K562 (cell line): ENCODE measurements at regions not wholly inside any gene's neighbourhood (a gene's known extent, or its start where the extent isn't known, plus 50 kb on each side); places are given as distances from the start of the nearest gene placed in this dataset.

ENCODE experiments used
- ATAC-seq: fragments of 200-7000 bp; cut with Tn5 transposase; 3 replicates; pipeline ENCODE4 v1.9.1; 2020; ENCODE audit warnings: moderate library complexity
- BruUV-seq: library from RNA; stranded (reverse); fragments of 400-500 nt; replicated peaks from 2 replicates; lab custom pipeline; 2021; lab: Mats Ljungman, UMichigan
- CTCF ChIA-PET: fragments of 300-600 bp; formaldehyde crosslinking; extraction: SDS; loops from one replicate; lab custom pipeline; 2021; ENCODE audit warnings: low intra/inter-chr PET ratio; lab: Yijun Ruan, JAX
- POLR2A ChIA-PET: fragments of 300-600, 350-650 bp; sonication (Branson Sonifier 250); formaldehyde crosslinking; extraction: SDS; loops from one replicate; lab custom pipeline; 2021; ENCODE audit warnings: antibody characterized with exemption, inconsistent platforms; lab: Yijun Ruan, JAX
- DNase-seq, 4 experiments: peaks; one replicate each; pipeline versions ENCODE4 v3.0.0 to v3.0.0-alpha.2; 2011 to 2018; ENCODE audit warnings: low spot score in 3 of 4, mixed read lengths in 3 of 4; ENCODE audit errors: extremely low read depth in 1 of 4
- FAIRE-seq: peaks from 2 replicates; lab custom pipeline; 2011; peaks lifted over from hg19 to GRCh38; lab: Jason Lieb, UNC
- H2AFZ ChIP-seq: 2 replicates; pipeline ENCODE4 v1.6.0; 2011; ENCODE audit warnings: low read depth, low read length, control low read depth, inconsistent platforms
- H3K27ac ChIP-seq: fragments of 200-600 bp; 3 replicates; pipeline ENCODE4 v1.8.0; 2011; ENCODE audit warnings: low read depth, mild to moderate bottlenecking, control low read depth, inconsistent platforms, low read length, moderate library complexity, mixed read lengths; ENCODE audit errors: extremely low read depth
- H3K27me3 ChIP-seq, 2 experiments: fragments of 300-600 bp in 1 of 2; 2 replicates in 1 of 2; 3 replicates in 1 of 2; pipeline versions ENCODE4 v1.6.0 to v1.8.0; 2011; ENCODE audit warnings: inconsistent platforms in 2 of 2, low read length in 2 of 2, mild to moderate bottlenecking in 1 of 2, mixed read lengths in 1 of 2, moderate library complexity in 1 of 2; ENCODE audit not compliant: control insufficient read depth in 2 of 2, insufficient read depth in 2 of 2
- H3K36me3 ChIP-seq: fragments of 300-600 bp; 3 replicates; pipeline ENCODE4 v1.8.0; 2011; ENCODE audit warnings: mild to moderate bottlenecking, low read length, inconsistent platforms; ENCODE audit not compliant: control insufficient read depth, insufficient read depth
- H3K4me1 ChIP-seq, 2 experiments: fragments of 200-600 bp in 1 of 2; replicated peaks in 1 of 2; 2 replicates in 1 of 2; 3 replicates in 1 of 2; pipeline versions ENCODE4 v1.5.1 to v1.8.0; 2011; ENCODE audit warnings: inconsistent platforms in 2 of 2, low read length in 2 of 2, mild to moderate bottlenecking in 1 of 2, mixed read lengths in 1 of 2, moderate library complexity in 1 of 2; ENCODE audit not compliant: control insufficient read depth in 2 of 2, insufficient read depth in 2 of 2
- H3K4me2 ChIP-seq: 2 replicates; pipeline ENCODE4 v1.6.1; 2011; ENCODE audit warnings: low read length, control low read depth, inconsistent platforms, mixed read lengths; ENCODE audit not compliant: insufficient read depth
- H3K4me3 ChIP-seq: fragments of 200-600 bp; sonication (generic), shearing (Covaris generic); 2 replicates; pipeline ENCODE4 v1.5.1; 2016; ENCODE audit warnings: control low read depth, inconsistent platforms
- H3K79me2 ChIP-seq: fragments of 200-600 bp; 3 replicates; pipeline ENCODE4 v1.8.0; 2011; ENCODE audit warnings: low read length, inconsistent platforms; ENCODE audit not compliant: control insufficient read depth, insufficient read depth
- H3K9ac ChIP-seq, 2 experiments: 2 replicates each; pipeline versions ENCODE4 v1.6.0 to v1.6.1; 2011; ENCODE audit warnings: low read depth in 2 of 2, low read length in 2 of 2, control low read depth in 1 of 2, inconsistent platforms in 1 of 2, mild to moderate bottlenecking in 1 of 2, mixed read lengths in 1 of 2; ENCODE audit not compliant: insufficient read depth in 1 of 2
- H3K9me1 ChIP-seq: one replicate; pipeline ENCODE4 v1.6.0; 2011; ENCODE audit warnings: inconsistent platforms, mild to moderate bottlenecking, low read length, moderate library complexity; ENCODE audit not compliant: control insufficient read depth, insufficient read depth
- H3K9me3 ChIP-seq: replicated peaks from 2 replicates; pipeline ENCODE4 v1.5.1; 2011; ENCODE audit warnings: low read depth, low read length, inconsistent platforms; ENCODE audit not compliant: control insufficient read depth, insufficient read depth
- H4K20me1 ChIP-seq: replicated peaks from 2 replicates; pipeline ENCODE4 v1.6.1; 2011; ENCODE audit warnings: low read length, inconsistent platforms, mixed read lengths; ENCODE audit not compliant: control insufficient read depth, insufficient read depth
- CGGBP1 ChIP-seq: fragments of 250-450 bp; sonication (Bioruptor Pico); IDR thresholded peaks from 2 replicates; pipeline ENCODE4 v1.9.0; 2021; ENCODE audit warnings: mild to moderate bottlenecking
- CREB3 ChIP-seq: fragments of 450-650 bp; conservative IDR thresholded peaks from 2 replicates; pipeline ENCODE4 v1.6.1; 2016; ENCODE audit warnings: missing genetic modification characterization, low read depth, mild to moderate bottlenecking, missing compliant biosample characterization, moderate library complexity
- CTCFL ChIP-seq: IDR thresholded peaks from 2 replicates; pipeline ENCODE4 v1.6.1; 2011; ENCODE audit warnings: borderline replicate concordance, low read depth, mild to moderate bottlenecking, moderate library complexity, low read length; ENCODE audit not compliant: insufficient read depth, poor library complexity, severe bottlenecking
- ID3 ChIP-seq, 2 experiments: fragments of 250-450 bp in 1 of 2; fragments of 450-650 bp in 1 of 2; sonication (Bioruptor Pico) in 1 of 2; IDR thresholded peaks; 2 replicates each; pipeline versions ENCODE4 v1.6.1 to v1.8.0; 2016 to 2021; ENCODE audit warnings: mild to moderate bottlenecking in 2 of 2, moderate library complexity in 2 of 2, missing compliant biosample characterization in 1 of 2, missing genetic modification characterization in 1 of 2
- NFYB ChIP-seq: IDR thresholded peaks from 2 replicates; pipeline ENCODE4 v1.6.1; 2011; ENCODE audit warnings: mild to moderate bottlenecking, moderate library complexity; ENCODE audit not compliant: insufficient read length; ENCODE audit errors: extremely low read depth
- RBM15 ChIP-seq: fragments of 200-400 bp; formaldehyde crosslinking; IDR thresholded peaks from 2 replicates; pipeline ENCODE4 v1.6.1; 2018; ENCODE audit warnings: mild to moderate bottlenecking, low read length, moderate library complexity; ENCODE audit not compliant: insufficient read depth
- RFX7 ChIP-seq: fragments of 250-450 bp; sonication (Bioruptor Pico); IDR thresholded peaks from 2 replicates; pipeline ENCODE4 v1.5.1; 2021; ENCODE audit warnings: mild to moderate bottlenecking
- YY1 ChIP-seq, 3 experiments: IDR thresholded peaks; 2 replicates each; pipeline ENCODE4 v1.6.1; 2011; ENCODE audit warnings: low read length in 2 of 3, mild to moderate bottlenecking in 2 of 3, moderate library complexity in 2 of 3, borderline replicate concordance in 1 of 3, control low read depth in 1 of 3, low read depth in 1 of 3; ENCODE audit not compliant: insufficient read depth in 3 of 3, insufficient replicate concordance in 2 of 3, control insufficient read depth in 1 of 3, insufficient read length in 1 of 3; ENCODE audit errors: extremely low read depth in 1 of 3
- ZBTB1 ChIP-seq: sonication (generic); formaldehyde crosslinking; IDR thresholded peaks from 2 replicates; pipeline ENCODE4 v1.8.1; 2023; ENCODE audit warnings: missing genetic modification reagents, low read depth, mild to moderate bottlenecking, borderline replicate concordance
- WGBS: fragments of 100-300 bp; shearing (Covaris generic); methylation state at CpG from one replicate; pipeline ENCODE4 v1.1.6; 2016; ENCODE audit warnings: low coverage, mixed read lengths; ENCODE audit not compliant: insufficient coverage; ENCODE audit errors: missing lambda C conversion rate; 5-methylcytosine and 5-hydroxymethylcytosine counted together
- in situ Hi-C: fragments of 300-500 bp; cut with MboI; formaldehyde crosslinking; loops from 4 replicates; pipeline ENCODE4 v1.15.0; 2018; ENCODE audit warnings: inconsistent platforms, mixed read lengths
- intact Hi-C: fragments of 100-400 bp; cut with micrococcal nuclease; formaldehyde crosslinking; loops from 2 replicates; pipeline ENCODE4 v1.14.2; 2022

- WGBS = 0% methylated on average over 3 of the region's 3 CpGs
- in situ Hi-C loops (no loop called here), intact Hi-C loops (no loop called here)
- Histone ChIP-seq H3K9me3 (no peaks in the 10 kb centered on the region), H3K36me3 (no peaks in the 10 kb centered on the region), H3K27ac (no peak overlapping the region), H3K27me3 (no peaks in the 10 kb centered on the region), H3K4me1 (no peaks in the 10 kb centered on the region), H2AFZ (no peak overlapping the region), H3K4me3 (no peak overlapping the region), H3K9ac (no peak overlapping the region), H3K9me1 (no peaks in the 10 kb centered on the region), H3K79me2 (no peaks in the 10 kb centered on the region), H3K4me2 (no peak overlapping the region), H4K20me1 (no peaks in the 10 kb centered on the region)
- no TSS peak for BruUV-seq
- ATAC-seq (no peak), FAIRE-seq (no peak), DNase-seq (no peak)
- CTCF ChIA-PET = no interaction called here
- POLR2A ChIA-PET = no interaction called here
- TF ChIP-seq RBM15 (no peak), NFYB (no peak), RFX7 (CRISPR knock-in tag) (no peak), CGGBP1 (CRISPR knock-in tag) (no peak), ZBTB1 (CRISPR knock-in tag) (no peak), ID3 (CRISPR knock-in tag; IDR thresholded peaks at IDR 0.05) (no peak), ID3 (tag; IDR thresholded peaks at IDR 0.05) (no peak), CREB3 (tag) (no peak), YY1 (IDR thresholded peaks at IDR 0.05; ENCODE audit: borderline replicate concordance in 1 of 3, control insufficient read depth in 1 of 3, extremely low read depth in 1 of 3, insufficient read depth in 3 of 3, insufficient read length in 1 of 3, insufficient replicate concordance in 2 of 3, low read depth in 1 of 3, low read length in 2 of 3) (no peak), CTCFL (no peak)
Measured at GRCh38 chr13:34250151-34250670, 432.3 kb downstream of the RFC3 start.
